Hindlimb muscle (tissue), 1 donor: ENCODE measurements at regions not wholly inside any gene's neighbourhood (a gene's known extent, or its start where the extent isn't known, plus 50 kb on each side); places are given as distances from the start of the nearest gene placed in this dataset.
A peak's percentile ranks its signal among the peaks of the same experiment; 100 is the strongest.
"Not testable (repeated sequence)": the region's sequence is repeated elsewhere in the genome, so short reads cannot be mapped to it uniquely, and the experiment has no call there.

ENCODE experiments used
- DNase-seq: peaks from one replicate; pipeline ENCODE4 v3.0.0-alpha.2; 2013

GRCh38 chr4:103499094-103499493 lies 220.7 kb downstream of the TACR3 start:
- no peak for DNase-seq

GRCh38 chr4:103498161-103499070 lies 221.4 kb downstream of the TACR3 start:
- peak; percentile 17 for DNase-seq

- DNase-seq, result no peak
Observed at GRCh38 chr4:103497692-103498091, 222.1 kb downstream of the TACR3 start.

- DNase-seq, result no peak
Observed at GRCh38 chr4:103496800-103497199, 223.0 kb downstream of the TACR3 start.

GRCh38 chr4:103493450-103494159 lies 226.2 kb downstream of the TACR3 start:
- DNase-seq, result no peak

GRCh38 chr4:103485296-103485695 lies 234.5 kb downstream of the TACR3 start:
- not testable (repeated sequence) for DNase-seq

- no peak for DNase-seq
Observed at GRCh38 chr4:103484521-103484920, 235.3 kb downstream of the TACR3 start.

- no peak for DNase-seq
Observed at GRCh38 chr4:103482893-103483292, 236.9 kb downstream of the TACR3 start.

- DNase-seq, result no peak
Observed at GRCh38 chr4:103482471-103482870, 237.3 kb downstream of the TACR3 start.

- DNase-seq, result no peak
Observed at GRCh38 chr4:103478734-103479133, 241.1 kb downstream of the TACR3 start.

GRCh38 chr4:103478210-103478609 lies 241.6 kb downstream of the TACR3 start:
- DNase-seq, result no peak

GRCh38 chr4:103457566-103457965 lies 259.4 kb upstream of the CENPE start:
- no peak for DNase-seq

- DNase-seq, result no peak
Observed at GRCh38 chr4:103451341-103451740, 253.2 kb upstream of the CENPE start.

GRCh38 chr4:103450693-103451092 lies 252.6 kb upstream of the CENPE start:
- DNase-seq, result no peak

- no peak for DNase-seq
Observed at GRCh38 chr4:103449296-103450023, 251.3 kb upstream of the CENPE start.

GRCh38 chr4:103445377-103445776 lies 247.2 kb upstream of the CENPE start:
- DNase-seq, result no peak

GRCh38 chr4:103443324-103443723 lies 245.2 kb upstream of the CENPE start:
- peak; percentile 6 for DNase-seq

GRCh38 chr4:103429283-103429682 lies 231.1 kb upstream of the CENPE start:
- DNase-seq, result no peak

- no peak for DNase-seq
Observed at GRCh38 chr4:103425406-103425805, 227.3 kb upstream of the CENPE start.

- DNase-seq, result no peak
Observed at GRCh38 chr4:103424853-103425252, 226.7 kb upstream of the CENPE start.

- no peak for DNase-seq
Observed at GRCh38 chr4:103423261-103423660, 225.1 kb upstream of the CENPE start.

- DNase-seq, result no peak
Observed at GRCh38 chr4:103422467-103423219, 224.5 kb upstream of the CENPE start.
